Left kidney (tissue), 1 donor: ENCODE measurements at regions not wholly inside any gene's neighbourhood (a gene's known extent, or its start where the extent isn't known, plus 50 kb on each side); places are given as distances from the start of the nearest gene placed in this dataset.

Experiments
- DNase-seq: peaks from one replicate; pipeline ENCODE4 v3.0.0-alpha.2; 2013

GRCh38 chr6:134708079-134708478 lies 241.8 kb downstream of the ALDH8A1 start:
- no peak for DNase-seq

GRCh38 chr6:134707342-134708031 lies 242.4 kb downstream of the ALDH8A1 start:
- no peak for DNase-seq

DNA sequence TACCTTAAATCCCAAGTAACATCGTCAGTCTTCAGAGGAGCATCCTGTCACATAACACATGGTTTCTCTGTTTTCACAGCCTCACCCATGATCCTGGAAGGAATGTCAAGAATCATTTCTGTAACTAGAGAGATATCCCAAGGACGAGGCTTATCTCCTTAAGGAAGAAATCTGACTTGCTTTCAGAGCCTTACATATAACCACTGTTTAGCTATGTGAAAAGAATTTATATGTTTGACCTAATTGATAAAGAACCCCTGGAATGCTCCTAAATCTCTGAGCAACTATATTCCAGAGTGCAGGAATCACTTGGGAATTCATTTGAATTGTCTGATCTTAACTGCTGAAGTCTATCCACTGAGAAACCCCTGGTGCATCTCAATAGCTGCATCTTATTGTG lies 243.1 kb downstream of the ALDH8A1 start:
- DNase-seq = no peak

- no peak for DNase-seq
These were observed 243.7 kb downstream of the ALDH8A1 start for GRCh38 chr6:134706153-134706552.

- no peak for DNase-seq
These were observed 246.7 kb downstream of the ALDH8A1 start for GRCh38 chr6:134703206-134703605.

- DNase-seq = no peak
These were observed 247.6 kb downstream of the ALDH8A1 start for GRCh38 chr6:134702279-134702678.

DNA sequence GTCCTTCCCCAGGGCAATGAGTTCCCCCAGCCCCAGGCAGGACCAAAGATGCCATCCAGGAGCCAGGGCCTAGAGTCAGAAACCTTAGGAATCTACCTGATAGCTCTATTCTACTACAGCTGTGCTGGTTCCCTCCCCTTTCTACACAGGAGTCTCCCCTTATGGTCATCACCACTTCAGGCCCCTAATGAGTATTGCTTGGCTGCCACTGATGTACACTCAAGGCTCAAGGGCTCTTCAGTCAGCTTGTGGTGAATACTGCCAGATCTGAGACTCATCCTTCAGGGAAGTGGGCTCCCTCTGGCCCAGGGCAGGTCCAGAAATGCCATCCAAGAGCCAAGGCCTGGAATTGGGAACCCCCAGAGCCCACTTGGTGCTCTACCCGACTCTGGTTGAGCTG lies 248.6 kb downstream of the ALDH8A1 start:
- no peak for DNase-seq

DNA sequence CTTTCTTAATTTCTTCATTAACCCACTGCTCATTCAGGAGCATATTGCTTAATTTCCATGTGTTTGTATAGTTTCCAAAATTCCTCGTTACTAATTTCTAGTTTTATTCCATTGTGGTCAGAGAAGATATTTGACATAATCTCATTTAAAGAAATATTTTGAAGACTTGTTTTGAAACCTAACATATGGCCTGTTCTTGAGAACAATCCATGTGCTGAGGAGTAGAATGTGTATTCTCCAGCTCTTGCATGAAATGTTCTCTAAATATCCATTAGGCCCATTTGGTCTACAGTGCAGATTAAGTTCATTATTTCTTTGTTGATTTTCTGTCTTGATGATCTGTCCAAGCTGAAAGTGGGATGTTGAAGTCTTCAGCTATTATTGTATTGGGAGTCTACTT lies 251.7 kb downstream of the ALDH8A1 start:
- no peak for DNase-seq

- DNase-seq = no peak
These were observed 257.9 kb downstream of the ALDH8A1 start for GRCh38 chr6:134692008-134692407.

DNA sequence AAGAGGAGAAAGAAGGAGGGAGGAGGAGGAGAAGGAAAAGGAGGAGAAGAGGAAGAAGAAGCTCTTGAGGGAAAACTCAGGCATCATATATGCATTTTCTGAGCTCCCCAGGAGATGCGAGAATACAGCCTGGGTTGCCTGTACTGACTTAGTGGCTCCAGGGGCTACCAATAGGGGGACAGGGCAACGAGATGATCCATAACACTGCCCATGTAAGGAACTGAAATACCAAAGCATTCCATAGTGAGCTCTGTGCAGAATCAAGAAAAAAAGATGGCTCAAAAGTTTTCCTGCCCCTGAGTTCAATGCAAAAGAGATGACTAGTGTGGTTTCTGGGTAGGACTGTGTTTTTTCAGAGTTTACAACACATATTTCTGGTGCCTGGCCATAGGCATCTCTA lies 258.7 kb downstream of the ALDH8A1 start:
- no peak for DNase-seq

DNA sequence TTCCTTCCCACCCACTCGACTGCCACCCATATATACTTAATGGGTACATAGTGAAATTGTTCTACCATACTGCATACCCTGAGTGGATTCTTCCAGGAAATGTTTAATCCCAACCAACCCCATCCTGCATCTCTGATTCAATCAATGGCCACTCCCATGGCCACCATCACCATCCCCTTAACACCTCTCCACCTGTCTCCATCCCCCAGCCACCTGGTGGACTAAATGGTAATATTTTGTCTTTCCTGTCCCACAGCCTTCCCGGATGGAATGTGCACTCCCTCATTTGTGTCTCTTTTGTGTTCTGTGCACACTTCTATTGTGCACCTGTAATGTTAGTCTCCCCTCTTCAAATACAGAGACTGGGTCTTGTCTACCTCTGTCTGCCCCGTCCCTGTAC lies 259.9 kb downstream of the ALDH8A1 start:
- DNase-seq = no peak

DNA sequence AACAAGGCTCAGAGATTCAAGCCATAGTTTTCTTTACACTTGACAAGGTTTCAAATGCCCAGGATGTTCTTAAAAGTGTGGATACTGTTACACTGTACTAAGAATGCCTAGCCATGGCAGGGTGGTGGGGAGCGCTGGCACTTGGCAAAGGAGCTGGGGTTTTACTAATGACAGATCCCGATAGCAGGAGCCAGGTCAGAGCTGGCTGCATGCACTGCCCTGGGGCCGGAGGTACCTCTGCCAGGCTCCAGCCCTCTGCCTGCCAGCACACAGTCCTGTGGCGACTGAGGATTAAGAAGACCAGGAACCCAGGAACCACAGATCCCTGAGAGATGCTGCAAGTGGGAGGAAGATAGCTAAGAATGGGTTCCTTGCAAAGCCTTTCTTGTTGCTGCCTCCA lies 260.3 kb downstream of the ALDH8A1 start:
- DNase-seq = no peak

- DNase-seq = no peak
These were observed 260.7 kb downstream of the ALDH8A1 start for GRCh38 chr6:134689177-134689576.

DNA sequence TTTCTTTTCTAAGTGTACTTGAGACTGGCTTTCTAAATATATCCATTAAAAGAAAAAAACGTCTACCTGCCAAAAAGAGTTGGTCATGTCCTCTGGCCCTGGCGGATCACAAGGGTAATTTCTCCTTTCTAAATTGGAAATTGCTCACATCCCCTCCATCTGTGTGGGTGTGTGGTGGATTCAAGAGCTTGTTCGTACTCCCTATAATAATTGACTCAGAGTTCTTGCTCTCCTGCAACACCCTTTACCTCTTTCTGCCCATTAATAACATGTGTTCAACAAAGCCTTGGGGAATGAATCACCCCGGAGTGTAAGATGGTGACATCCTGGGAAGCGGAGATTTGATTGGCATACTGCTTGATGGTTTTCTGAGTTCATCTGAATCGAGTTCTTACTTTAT lies 263.8 kb downstream of the ALDH8A1 start:
- DNase-seq = no peak

- DNase-seq = no peak
These were observed 265.5 kb downstream of the ALDH8A1 start for GRCh38 chr6:134684423-134684795.

GRCh38 chr6:134683783-134684422 lies 266.0 kb downstream of the ALDH8A1 start:
- DNase-seq = no peak

- DNase-seq = no peak
These were observed 269.5 kb downstream of the ALDH8A1 start for GRCh38 chr6:134680433-134680832.

GRCh38 chr6:134680021-134680420 lies 269.9 kb downstream of the ALDH8A1 start:
- no peak for DNase-seq

DNA sequence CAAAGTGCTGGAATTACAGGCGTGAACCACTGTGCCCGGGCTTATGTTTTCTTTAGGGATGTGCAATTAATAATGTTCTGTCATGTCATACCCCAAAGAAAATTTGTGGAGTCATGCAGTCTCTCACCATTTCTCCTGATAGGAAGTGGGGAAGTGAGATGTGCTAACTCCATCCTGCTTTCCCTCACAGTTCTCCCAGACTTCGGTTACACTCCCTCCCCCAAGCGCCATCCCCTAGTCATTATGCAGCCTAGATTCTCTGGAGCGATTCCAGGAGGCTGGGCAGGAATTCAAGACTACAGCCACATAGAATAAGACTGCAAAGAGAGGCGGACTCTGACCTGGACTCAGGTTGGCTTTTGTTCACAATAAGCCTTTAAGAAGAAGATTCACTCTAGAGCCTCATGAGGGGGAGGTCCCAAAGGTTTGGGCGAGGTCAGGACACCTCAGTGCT lies 271.4 kb downstream of the ALDH8A1 start:
- peak; percentile 71 for DNase-seq

DNA sequence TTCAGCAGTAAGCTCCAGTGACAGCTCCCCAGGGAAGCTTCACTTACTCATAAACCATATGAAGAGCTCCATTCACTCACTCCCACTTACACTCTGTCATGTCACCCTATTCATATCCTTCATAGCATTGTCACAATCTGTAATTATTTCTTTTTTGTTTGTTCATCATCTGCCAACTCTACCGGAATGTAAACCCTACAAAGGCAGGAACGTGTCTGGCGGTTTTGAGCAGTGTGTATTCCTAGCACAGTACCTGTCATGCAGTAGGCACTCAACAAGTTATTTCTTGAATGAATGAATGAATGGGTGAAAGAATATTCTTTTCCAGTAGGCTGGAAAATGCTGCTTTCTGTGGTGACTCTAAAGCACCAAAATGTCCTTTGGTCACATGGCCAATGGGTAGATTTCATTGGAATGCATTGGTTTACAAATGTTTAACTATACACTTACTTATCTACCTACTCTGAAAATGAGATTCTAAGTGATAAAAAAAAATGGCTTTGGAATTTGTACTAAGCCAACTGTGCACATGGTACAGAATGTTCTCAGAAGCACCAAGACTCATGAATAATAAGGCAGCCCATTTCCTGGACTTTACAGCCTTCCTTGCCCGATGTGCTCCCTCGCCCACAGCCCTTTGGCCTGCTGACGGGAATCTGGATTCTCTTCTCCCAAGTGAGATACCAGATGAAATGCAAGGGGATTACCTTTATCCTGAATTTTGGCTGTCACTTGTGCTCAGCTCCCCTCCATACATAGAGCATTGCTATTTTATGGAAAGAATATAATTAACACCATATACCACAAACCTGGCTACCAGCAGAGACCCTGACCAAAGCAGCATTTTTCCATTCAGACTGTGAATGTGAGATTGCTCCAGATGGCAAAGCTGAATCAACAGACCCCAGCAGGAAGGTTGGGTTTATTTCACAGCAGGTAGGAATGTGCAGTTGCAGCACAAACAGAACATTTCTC lies 273.3 kb downstream of the ALDH8A1 start:
- no peak for DNase-seq

DNA sequence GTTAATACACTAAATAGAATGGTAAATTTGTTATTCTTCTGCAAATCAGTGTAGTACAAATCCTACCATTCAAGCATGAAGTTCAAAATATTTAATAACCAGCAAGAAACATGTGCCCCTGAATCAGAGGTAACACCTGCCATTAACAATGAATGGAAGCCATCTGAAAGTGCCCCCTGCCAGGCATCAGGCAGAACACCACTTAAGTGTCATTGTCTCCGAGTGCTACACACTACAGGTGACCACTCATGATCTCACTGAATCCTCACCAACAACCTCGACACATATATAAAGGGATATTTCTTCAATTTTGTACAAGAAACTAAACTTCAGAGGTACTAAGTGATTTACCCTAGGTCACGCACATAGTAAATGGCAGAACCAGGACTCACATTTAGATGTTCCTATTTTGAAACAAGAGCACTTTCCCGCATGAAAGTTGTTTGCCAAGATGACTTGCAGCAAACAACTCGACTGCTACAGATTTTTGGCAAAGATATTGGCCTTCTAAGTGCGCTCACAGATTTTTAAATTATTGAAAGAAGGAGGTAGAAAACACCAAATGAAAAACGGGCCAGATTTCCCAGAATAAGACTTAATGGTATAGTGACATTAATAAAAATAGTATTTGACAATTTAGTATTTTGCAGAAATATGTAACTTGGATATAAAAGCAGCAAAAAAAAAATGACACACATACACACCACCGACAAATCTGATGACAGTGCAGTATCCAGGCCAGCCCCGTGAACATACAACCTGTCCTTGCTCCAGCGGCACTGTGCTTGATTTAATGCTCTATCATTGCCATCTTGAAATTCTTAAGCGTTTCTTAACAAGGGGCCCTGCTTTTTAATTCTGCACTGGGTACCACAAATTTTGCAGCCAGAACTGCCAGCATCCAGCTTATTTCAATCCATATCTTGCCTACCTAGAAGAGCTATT lies 274.5 kb downstream of the ALDH8A1 start:
- DNase-seq = no peak

GRCh38 chr6:134674562-134674961 lies 275.3 kb downstream of the ALDH8A1 start:
- DNase-seq = no peak
